ENCODE measurements at regions not wholly inside any gene's neighbourhood (a gene's known extent, or its start where the extent isn't known, plus 50 kb on each side); places are given as distances from the start of the nearest gene placed in this dataset.

- TF ChIP-seq CTCF (IDR thresholded peaks at IDR 0.05) = no peak
- no peak for TF ChIP-seq POLR2AphosphoS5 (IDR thresholded peaks at IDR 0.05)
- no peak for TF ChIP-seq POLR2A (IDR thresholded peaks at IDR 0.05)
These were observed 136.8 kb upstream of the IRF2BP2 start for GRCh38 chr1:234746798-234747196.
